ENCODE measurements at regions not wholly inside any gene's neighbourhood (a gene's known extent, or its start where the extent isn't known, plus 50 kb on each side); places are given as distances from the start of the nearest gene placed in this dataset.

- TF ChIP-seq ZBTB46 (CRISPR knock-in tag; IDR thresholded peaks at IDR 0.05; ENCODE audit: borderline replicate concordance) (no peak), NCOR1 (IDR thresholded peaks at IDR 0.05; ENCODE audit: borderline replicate concordance, low read length) (no peak), ZGPAT (CRISPR knock-in tag; IDR thresholded peaks at IDR 0.05) (no peak)
Observed at GRCh38 chr5:143938230-143938629, 126.3 kb downstream of the HMHB1 start (continued).

GRCh38 chr5:143946837-143947236 lies 134.9 kb downstream of the HMHB1 start:
- no peak for TF ChIP-seq PHF20 (CRISPR knock-in tag; IDR thresholded peaks at IDR 0.05)
- no peak for TF ChIP-seq ZNF441 (CRISPR knock-in tag; IDR thresholded peaks at IDR 0.05; ENCODE audit: borderline replicate concordance)
- TF ChIP-seq ZNF343 (CRISPR knock-in tag; IDR thresholded peaks at IDR 0.05) = no peak
- no peak for TF ChIP-seq ZNF431 (CRISPR knock-in tag; IDR thresholded peaks at IDR 0.05; ENCODE audit: borderline replicate concordance, low read depth)
- TF ChIP-seq ELF3 (CRISPR knock-in tag; IDR thresholded peaks at IDR 0.05) = no peak
- TF ChIP-seq POLR2A (IDR thresholded peaks at IDR 0.05; ENCODE audit: insufficient read depth in 1 of 2, low read depth in 2 of 2, low read length in 2 of 2) = no peak
- Histone ChIP-seq H3K4me2 (ENCODE audit: low read depth, low read length) (no peak overlapping the region), H3K27ac (ENCODE audit: extremely low read length, insufficient read depth, low read length) (no peak overlapping the region), H2AFZ (ENCODE audit: low read length) (no peak overlapping the region), H3K79me2 (ENCODE audit: insufficient read depth, low read length) (no peaks in the 10 kb centered on the region), H3K4me3 (replicated peaks in 1 of 3; ENCODE audit: insufficient read depth in 1 of 3, low read depth in 2 of 3, low read length in 3 of 3) (no peak overlapping the region), H3K27me3 (ENCODE audit: control insufficient read depth in 1 of 2, insufficient read depth in 2 of 2, low read length in 2 of 2) (no peaks in the 10 kb centered on the region), H3K36me3 (replicated peaks in 1 of 2; ENCODE audit: control insufficient read depth in 1 of 2, insufficient read depth in 2 of 2, low read length in 2 of 2) (no peaks in the 10 kb centered on the region), H3K9me3 (ENCODE audit: low read length) (no peaks in the 10 kb centered on the region; the same call in 1 of the 2 replicates), H4K20me1 (ENCODE audit: insufficient read depth, low read length) (no peaks in the 10 kb centered on the region), H3K4me1 (ENCODE audit: insufficient read depth, low read length) (no peaks in the 10 kb centered on the region), H3K9ac (ENCODE audit: insufficient read depth, low read depth, low read length) (no peak overlapping the region)
- no peak for FAIRE-seq
- BruUV-seq (replicated peaks) = no TSS peak
- DNase-seq (ENCODE audit: low spot score) = no peak
- POLR2A ChIA-PET = no interaction called here
- WGBS (ENCODE audit: low lambda C conversion rate) = 0% methylated on average over 1 of the region's 1 CpG
- intact Hi-C loops (cut with micrococcal nuclease; ENCODE audit: unreplicated experiment) (no loop called here), in situ Hi-C loops (cut with HindIII; ENCODE audit: extremely low pct_ligation_motif_present, low pct_unique_long_range_greater_than_20kb) (no loop called here)
- no peak for ATAC-seq
- CTCF ChIA-PET (ENCODE audit: low intra/inter-chr PET ratio, low total read pairs) = no interaction called here

All from HepG2 (cell line).